IPS DF 6.9 (cell line): ENCODE measurements at regions not wholly inside any gene's neighbourhood (a gene's known extent, or its start where the extent isn't known, plus 50 kb on each side); places are given as distances from the start of the nearest gene placed in this dataset.
"Not testable (repeated sequence)": the region's sequence is repeated elsewhere in the genome, so short reads cannot be mapped to it uniquely, and the experiment has no call there.

Experiments
- DNase-seq: peaks from one replicate; pipeline ENCODE4 v3.0.0-alpha.2; 2013; ENCODE audit warnings: low read depth, low spot score
- H3K27ac ChIP-seq: one replicate; pipeline ENCODE4 v1.5.1; 2013; ENCODE audit warnings: low read length, control low read depth
- H3K27me3 ChIP-seq: 2 replicates; pipeline ENCODE4 v1.6.1; 2013; ENCODE audit warnings: mild to moderate bottlenecking, low read length; ENCODE audit not compliant: control insufficient read depth, insufficient read depth
- H3K36me3 ChIP-seq: 2 replicates; pipeline ENCODE4 v1.6.1; 2013; ENCODE audit warnings: low read length; ENCODE audit not compliant: control insufficient read depth, insufficient read depth
- H3K4me1 ChIP-seq: 2 replicates; pipeline ENCODE4 v1.6.1; 2013; ENCODE audit warnings: low read length; ENCODE audit not compliant: control insufficient read depth, insufficient read depth
- H3K4me3 ChIP-seq: 2 replicates; pipeline ENCODE4 v1.5.1; 2013; ENCODE audit warnings: mild to moderate bottlenecking, low read length
- H3K9me3 ChIP-seq: 2 replicates; pipeline ENCODE4 v1.6.1; 2013; ENCODE audit warnings: low read length, inconsistent platforms; ENCODE audit not compliant: control insufficient read depth, insufficient read depth
- WGBS: extraction: QIAGEN DNeasy Blood & Tissue Kit; methylation state at CpG from one replicate; pipeline ENCODE4 v1.1.7; 2013; ENCODE audit warnings: mixed read lengths, missing lambda C conversion rate; ENCODE audit not compliant: insufficient read length, insufficient coverage; 5-methylcytosine and 5-hydroxymethylcytosine counted together

DNA sequence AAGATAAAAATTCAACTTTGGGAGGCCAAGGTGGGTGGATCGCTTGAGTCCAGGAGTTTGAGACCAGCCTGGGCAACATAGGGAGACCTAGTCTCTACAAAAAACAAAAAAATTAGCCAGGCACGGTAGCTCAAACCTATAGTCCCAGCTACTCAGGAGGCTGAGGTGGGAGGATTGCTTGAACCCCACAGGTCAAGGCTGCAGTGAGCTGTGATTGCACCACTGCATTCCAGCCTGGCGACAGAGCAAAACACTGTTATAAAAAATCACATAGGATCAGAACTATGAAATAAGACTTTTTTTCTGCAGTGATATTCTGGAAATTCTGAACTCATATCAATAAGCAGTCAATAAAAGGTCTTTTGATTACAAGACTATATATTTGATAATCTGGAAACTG lies 186.1 kb downstream of the SAMD5 start:
- not testable (repeated sequence) for H3K27ac ChIP-seq, H3K36me3 ChIP-seq, DNase-seq, H3K9me3 ChIP-seq, H3K4me3 ChIP-seq, H3K27me3 ChIP-seq, H3K4me1 ChIP-seq
- no CpG with 5 or more reads among the region's 3 CpGs for WGBS

DNA sequence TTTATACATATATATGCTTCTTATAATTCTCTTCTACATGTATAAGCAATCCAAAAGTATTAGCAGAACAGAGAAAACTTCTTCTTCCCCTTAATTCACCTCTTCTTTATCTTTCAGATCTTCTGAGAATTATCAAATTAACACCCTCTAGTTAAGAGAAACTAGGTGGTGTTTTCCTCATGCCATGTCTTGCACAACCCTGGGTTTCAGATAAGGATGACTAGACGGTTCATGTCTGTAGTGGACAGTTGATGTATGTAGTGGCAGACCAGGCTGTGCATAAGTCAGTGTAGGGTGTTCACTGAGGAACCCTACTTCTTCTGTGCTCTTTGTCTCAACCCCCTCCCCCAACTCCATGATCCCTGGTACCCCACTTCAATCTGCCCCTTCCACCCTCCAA lies 187.3 kb downstream of the SAMD5 start:
- no peak overlapping the region for H3K27ac ChIP-seq
- no CpG with 5 or more reads among the region's 1 CpG for WGBS
- no peaks in the 10 kb centered on the region for H3K36me3 ChIP-seq
- no peaks in the 10 kb centered on the region for H3K27me3 ChIP-seq
- H3K9me3 ChIP-seq = no peaks in the 10 kb centered on the region
- H3K4me1 ChIP-seq = no peaks in the 10 kb centered on the region
- no peak overlapping the region for H3K4me3 ChIP-seq
- no peak for DNase-seq

DNA sequence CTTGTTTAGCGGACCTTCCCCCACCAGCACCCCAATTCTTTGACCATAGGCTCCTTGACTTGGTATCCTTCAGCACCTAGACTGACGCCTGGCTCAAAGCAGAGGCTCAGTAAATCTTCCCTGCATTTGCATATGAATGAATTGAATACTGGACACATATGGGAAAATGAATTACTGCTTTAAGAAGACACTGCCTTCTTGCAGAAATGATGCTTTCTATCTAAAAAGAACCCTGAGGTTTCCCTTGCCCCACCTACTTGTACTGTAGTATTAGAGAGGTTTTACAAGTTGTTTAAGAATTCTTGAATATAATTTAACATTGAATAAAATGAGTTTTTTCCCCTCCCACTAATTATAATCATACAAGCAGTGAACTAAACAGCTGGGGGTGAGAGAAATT lies 190.7 kb downstream of the SAMD5 start:
- H3K9me3 ChIP-seq = no peaks in the 10 kb centered on the region
- no peak overlapping the region for H3K27ac ChIP-seq
- no CpG with 5 or more reads among the region's 2 CpGs for WGBS
- H3K4me3 ChIP-seq = no peak overlapping the region
- no peaks in the 10 kb centered on the region for H3K27me3 ChIP-seq
- no peaks in the 10 kb centered on the region for H3K4me1 ChIP-seq
- no peak for DNase-seq
- H3K36me3 ChIP-seq = no peaks in the 10 kb centered on the region

DNA sequence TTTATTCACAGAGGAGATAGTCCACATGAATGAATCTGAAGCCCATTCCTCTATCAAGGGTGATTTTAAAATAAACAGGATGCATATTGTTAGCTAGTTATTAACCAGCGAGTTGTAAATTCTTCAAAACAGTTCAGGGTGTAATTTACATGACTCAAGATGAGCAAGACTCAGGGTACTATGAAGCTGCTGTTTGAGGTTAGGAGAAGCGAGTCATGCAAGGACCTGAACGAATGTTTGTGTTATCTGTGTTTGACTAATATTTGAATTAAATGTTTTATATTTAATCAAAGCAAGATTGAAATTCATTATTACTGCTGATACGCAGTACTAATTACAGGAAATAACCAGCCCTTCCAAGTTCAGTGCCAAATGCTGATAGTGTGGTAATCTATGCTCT lies 191.1 kb downstream of the SAMD5 start:
- Histone ChIP-seq H3K27ac (no peak overlapping the region), H3K36me3 (no peaks in the 10 kb centered on the region), H3K4me1 (no peaks in the 10 kb centered on the region), H3K4me3 (no peak overlapping the region), H3K27me3 (no peaks in the 10 kb centered on the region), H3K9me3 (no peaks in the 10 kb centered on the region)
- no peak for DNase-seq
- no CpG with 5 or more reads among the region's 4 CpGs for WGBS

DNA sequence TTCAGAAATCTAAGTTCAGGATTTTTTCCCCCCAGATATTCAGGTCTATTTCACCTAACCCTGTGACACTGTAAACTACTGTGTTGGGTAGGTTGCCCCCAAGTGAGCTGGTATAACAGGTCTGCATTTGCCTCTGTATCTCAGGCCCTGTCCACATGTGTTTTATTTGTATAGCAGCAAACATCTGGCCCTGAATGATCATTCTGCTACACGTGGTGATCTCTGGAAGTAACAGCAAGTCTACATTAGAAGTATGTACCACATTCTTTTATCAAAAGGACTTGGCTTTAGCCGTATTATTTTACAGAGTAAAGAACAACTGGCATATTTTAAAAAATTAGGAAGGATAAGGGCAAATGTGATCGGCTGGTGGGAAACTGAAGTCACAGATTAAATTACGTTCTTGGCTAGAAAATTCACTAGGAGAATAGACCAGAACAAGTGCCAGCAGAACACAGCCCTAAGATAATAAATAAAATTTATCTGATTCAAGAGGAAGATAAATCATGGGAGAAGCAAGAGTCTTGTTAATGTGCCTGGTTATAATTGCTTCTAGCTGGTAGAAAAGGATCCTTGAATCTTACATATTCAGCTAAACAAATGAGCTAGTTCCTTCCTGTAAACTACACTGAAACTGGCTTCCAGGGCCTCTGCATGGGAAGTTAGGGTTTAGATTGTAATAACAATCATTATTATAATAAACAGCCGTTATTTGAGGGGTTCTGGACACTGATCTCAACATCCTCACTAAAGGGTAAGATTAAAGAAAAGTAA lies 192.1 kb downstream of the SAMD5 start:
- Histone ChIP-seq H3K27ac (no peak overlapping the region), H3K4me3 (no peak overlapping the region), H3K9me3 (no peaks in the 10 kb centered on the region), H3K36me3 (no peaks in the 10 kb centered on the region), H3K27me3 (no peaks in the 10 kb centered on the region), H3K4me1 (no peaks in the 10 kb centered on the region)
- no CpG with 5 or more reads among the region's 5 CpGs for WGBS
- DNase-seq = no peak

DNA sequence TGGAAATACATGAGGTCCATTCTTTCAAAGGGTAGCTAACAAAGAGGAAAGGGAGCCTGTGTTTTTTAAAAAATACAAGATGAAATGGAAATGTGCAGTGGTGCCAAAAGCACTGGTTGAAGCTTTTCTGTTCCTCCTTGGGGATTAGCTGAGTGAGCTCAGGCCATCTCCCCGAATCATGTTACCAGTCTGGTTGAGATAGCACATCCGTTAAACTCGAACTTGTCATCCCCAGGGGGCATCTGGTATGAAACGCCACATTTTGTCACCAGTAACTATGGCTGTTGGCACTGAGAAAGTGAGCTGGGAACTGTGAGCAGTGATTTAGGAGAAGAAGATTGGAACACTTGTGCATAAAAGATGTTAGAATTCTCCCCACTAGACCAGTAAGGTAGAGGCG lies 196.2 kb downstream of the SAMD5 start:
- no peak for DNase-seq
- H3K36me3 ChIP-seq = no peaks in the 10 kb centered on the region
- H3K4me1 ChIP-seq = no peaks in the 10 kb centered on the region
- WGBS = no CpG with 5 or more reads among the region's 5 CpGs
- H3K4me3 ChIP-seq = no peak overlapping the region
- no peak overlapping the region for H3K27ac ChIP-seq
- no peaks in the 10 kb centered on the region for H3K27me3 ChIP-seq
- H3K9me3 ChIP-seq = no peaks in the 10 kb centered on the region

DNA sequence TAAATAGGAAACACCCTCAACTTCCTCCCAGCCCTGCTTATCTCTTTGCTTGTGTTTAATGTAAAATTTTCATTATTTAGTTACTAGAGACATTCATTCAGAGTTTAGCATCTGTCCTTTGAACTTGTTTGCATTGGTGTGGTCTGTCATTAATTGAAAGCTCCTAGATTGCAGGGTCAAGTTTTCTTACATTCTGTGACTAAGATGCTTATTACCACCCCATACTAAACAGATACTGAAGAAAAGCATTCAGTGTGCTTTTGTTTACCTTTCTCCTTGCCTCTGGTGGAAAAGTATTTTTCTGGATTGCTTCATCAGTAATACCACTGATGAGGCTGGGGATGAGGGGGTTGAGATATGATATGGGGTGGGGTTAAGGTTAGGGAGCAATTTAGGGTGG lies 199.0 kb downstream of the SAMD5 start:
- Histone ChIP-seq H3K36me3 (no peaks in the 10 kb centered on the region), H3K9me3 (no peaks in the 10 kb centered on the region), H3K4me1 (no peaks in the 10 kb centered on the region), H3K27ac (no peak overlapping the region), H3K27me3 (no peaks in the 10 kb centered on the region), H3K4me3 (no peak overlapping the region)
- no peak for DNase-seq

DNA sequence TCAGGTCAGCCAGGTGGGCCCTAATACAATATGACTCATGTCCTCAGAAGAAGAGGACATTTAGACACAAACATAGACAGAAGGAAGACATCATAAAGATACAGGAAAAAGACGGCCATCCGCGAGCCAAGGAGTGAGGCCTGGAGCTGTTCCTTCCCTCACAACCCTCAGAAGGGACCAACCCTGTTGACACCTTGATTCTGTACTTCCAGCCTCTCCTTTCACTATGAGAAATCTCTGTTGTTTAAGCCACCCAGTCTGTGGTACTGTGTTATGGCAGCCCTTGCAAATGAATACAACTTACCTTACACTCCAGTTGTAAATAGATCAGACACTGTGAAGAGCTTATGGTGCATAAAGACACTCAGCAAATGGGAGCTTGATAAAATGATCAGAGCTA lies 199.7 kb downstream of the SAMD5 start:
- Histone ChIP-seq H3K9me3 (no peaks in the 10 kb centered on the region), H3K27ac (no peak overlapping the region), H3K27me3 (no peaks in the 10 kb centered on the region), H3K4me3 (no peak overlapping the region), H3K36me3 (no peaks in the 10 kb centered on the region), H3K4me1 (no peaks in the 10 kb centered on the region)
- no CpG with 5 or more reads among the region's 3 CpGs for WGBS
- no peak for DNase-seq

DNA sequence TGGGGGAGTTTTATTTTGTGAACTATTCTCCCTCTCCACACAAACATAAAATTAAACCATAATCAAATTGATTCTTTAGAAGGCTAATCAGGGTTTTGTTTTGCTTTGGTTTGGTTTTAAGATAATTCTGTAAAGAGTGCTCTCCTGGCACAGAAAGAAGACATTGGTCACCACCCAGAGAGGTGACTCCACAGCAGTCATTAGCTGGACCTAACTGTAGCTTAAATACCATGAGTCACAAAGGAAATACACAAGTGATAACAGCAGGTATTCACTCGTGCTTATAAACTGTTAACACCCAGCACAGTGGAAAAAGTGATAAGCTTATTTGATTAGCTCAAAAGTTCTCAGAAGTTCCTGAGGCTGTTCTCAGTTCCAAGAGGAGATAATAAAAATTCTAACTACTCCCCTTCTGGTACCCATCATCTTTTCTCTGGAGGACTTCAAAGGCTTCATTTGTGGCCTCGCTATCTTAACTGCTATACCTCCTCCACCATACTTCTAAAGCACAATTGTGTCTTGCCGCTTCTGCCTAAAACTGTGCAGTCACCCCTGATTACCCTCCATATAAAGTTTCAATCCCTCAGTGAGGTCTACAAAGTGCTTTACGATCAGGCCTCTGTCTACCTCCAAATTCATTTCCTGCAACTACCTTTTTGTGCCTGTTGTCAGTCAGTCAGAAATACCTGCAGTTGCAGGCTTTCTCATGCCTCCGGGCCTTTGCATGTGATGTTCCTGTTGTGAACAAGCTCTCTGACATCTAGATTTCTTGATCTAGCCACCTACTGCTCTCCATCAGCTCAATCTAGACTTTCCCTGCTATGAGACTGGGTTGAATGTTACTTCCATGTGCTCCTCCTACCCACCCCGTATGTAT lies 201.1 kb downstream of the SAMD5 start:
- Histone ChIP-seq H3K27ac (no peak overlapping the region), H3K4me3 (no peak overlapping the region), H3K4me1 (no peaks in the 10 kb centered on the region), H3K36me3 (no peaks in the 10 kb centered on the region), H3K9me3 (no peaks in the 10 kb centered on the region), H3K27me3 (no peaks in the 10 kb centered on the region)
- WGBS = no CpG with 5 or more reads among the region's 6 CpGs
- DNase-seq = no peak

DNA sequence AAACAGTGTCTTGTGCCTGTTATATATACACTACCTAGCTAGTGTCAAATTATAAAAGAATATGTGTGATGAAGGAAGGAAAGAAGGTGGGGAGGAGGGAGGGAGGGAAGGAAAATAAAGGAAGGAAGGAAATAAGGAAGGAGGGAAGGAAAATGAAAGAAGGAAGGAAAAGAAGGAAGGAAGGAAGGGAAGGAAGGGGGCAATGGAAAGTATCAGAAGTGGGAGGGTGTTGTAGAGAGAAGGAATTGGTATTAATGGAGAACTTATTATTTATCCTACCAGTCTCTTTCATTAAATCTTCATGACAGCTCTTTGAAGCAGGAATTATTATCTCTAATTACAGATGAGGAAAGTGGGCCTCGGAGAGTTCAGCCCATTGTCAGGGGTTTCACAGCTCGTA lies 202.4 kb downstream of the SAMD5 start:
- no CpG with 5 or more reads among the region's 2 CpGs for WGBS
- Histone ChIP-seq H3K9me3 (no peaks in the 10 kb centered on the region), H3K27ac (no peak overlapping the region), H3K36me3 (no peaks in the 10 kb centered on the region), H3K27me3 (no peaks in the 10 kb centered on the region), H3K4me3 (no peak overlapping the region), H3K4me1 (no peaks in the 10 kb centered on the region)
- DNase-seq = no peak
